ENCODE measurements at regions not wholly inside any gene's neighbourhood (a gene's known extent, or its start where the extent isn't known, plus 50 kb on each side); places are given as distances from the start of the nearest gene placed in this dataset.

- TF ChIP-seq NFE2 (CRISPR knock-in tag; IDR thresholded peaks at IDR 0.05) (no peak), ADNP (CRISPR knock-in tag; IDR thresholded peaks at IDR 0.05) (no peak), SMAD9 (CRISPR knock-in tag; IDR thresholded peaks at IDR 0.05) (no peak), PITX1 (CRISPR knock-in tag; IDR thresholded peaks at IDR 0.05) (no peak)
These were observed 666.7 kb upstream of the CDH18 start (continued) for GRCh38 chr5:20654746-20655145.

- TF ChIP-seq MBNL3 (CRISPR knock-in tag; conservative IDR thresholded peaks at IDR 0.05) (no peak), CTCF (CRISPR knock-in tag; IDR thresholded peaks at IDR 0.05) (no peak)
- no peak for DNase-seq (ENCODE audit: low spot score)
These were observed 666.0 kb upstream of the CDH18 start for GRCh38 chr5:20654033-20654432.

GRCh38 chr5:20649966-20650365 lies 662.0 kb upstream of the CDH18 start:
- Histone ChIP-seq H3K9me3 (ENCODE audit: low read length) (peaks cover 25% of the 10 kb centered on the region), H3K4me2 (ENCODE audit: low read depth, low read length) (no peak overlapping the region), H4K20me1 (ENCODE audit: insufficient read depth, low read length) (no peaks in the 10 kb centered on the region), H3K27me3 (ENCODE audit: control insufficient read depth in 1 of 2, insufficient read depth in 2 of 2, low read length in 2 of 2) (no peaks in the 10 kb centered on the region), H3K27ac (ENCODE audit: extremely low read length, insufficient read depth, low read length) (no peak overlapping the region), H3K79me2 (ENCODE audit: insufficient read depth, low read length) (no peaks in the 10 kb centered on the region), H3K9ac (ENCODE audit: insufficient read depth, low read depth, low read length) (no peak overlapping the region), H3K4me1 (ENCODE audit: insufficient read depth, low read length) (no peaks in the 10 kb centered on the region), H2AFZ (ENCODE audit: low read length) (no peak overlapping the region), H3K36me3 (replicated peaks in 1 of 2; ENCODE audit: control insufficient read depth in 1 of 2, insufficient read depth in 2 of 2, low read length in 2 of 2) (no peaks in the 10 kb centered on the region), H3K4me3 (replicated peaks in 1 of 3; ENCODE audit: insufficient read depth in 1 of 3, low read depth in 2 of 3, low read length in 3 of 3) (no peak overlapping the region)
- 0% methylated on average over 1 of the region's 1 CpG for WGBS (ENCODE audit: low lambda C conversion rate)
- ATAC-seq (no peak), DNase-seq (ENCODE audit: low spot score) (no peak), FAIRE-seq (no peak)
- in situ Hi-C loops (cut with HindIII; ENCODE audit: extremely low pct_ligation_motif_present, low pct_unique_long_range_greater_than_20kb) = no loop called here
- BruUV-seq (replicated peaks) = no TSS peak
- no peak for TF ChIP-seq ZNF547 (CRISPR knock-in tag; IDR thresholded peaks at IDR 0.05)
- POLR2A ChIA-PET = no interaction called here
- intact Hi-C loops (cut with micrococcal nuclease; ENCODE audit: unreplicated experiment) = no loop called here
- CTCF ChIA-PET (ENCODE audit: low intra/inter-chr PET ratio, low total read pairs) = no interaction called here

More at GRCh38 chr5:20654033-20654432, 666.0 kb upstream of the CDH18 start:
- ATAC-seq = no peak
- H3K36me3 ChIP-seq (replicated peaks in 1 of 2; ENCODE audit: control insufficient read depth in 1 of 2, insufficient read depth in 2 of 2, low read length in 2 of 2) = no peaks in the 10 kb centered on the region
- no peak overlapping the region for H2AFZ ChIP-seq (ENCODE audit: low read length)
- no peaks in the 10 kb centered on the region for H3K4me1 ChIP-seq (ENCODE audit: insufficient read depth, low read length)
- WGBS (ENCODE audit: low lambda C conversion rate) = 1% methylated on average over 2 of the region's 2 CpGs
- no peak overlapping the region for H3K4me3 ChIP-seq (replicated peaks in 1 of 3; ENCODE audit: insufficient read depth in 1 of 3, low read depth in 2 of 3, low read length in 3 of 3)
- no peak for FAIRE-seq
- ChIA-PET POLR2A (no interaction called here), CTCF (ENCODE audit: low intra/inter-chr PET ratio, low total read pairs) (no interaction called here)
- H3K4me2 ChIP-seq (ENCODE audit: low read depth, low read length) = no peak overlapping the region
- in situ Hi-C loops (cut with HindIII; ENCODE audit: extremely low pct_ligation_motif_present, low pct_unique_long_range_greater_than_20kb) = no loop called here
- intact Hi-C loops (cut with micrococcal nuclease; ENCODE audit: unreplicated experiment) = no loop called here
- H4K20me1 ChIP-seq (ENCODE audit: insufficient read depth, low read length) = no peaks in the 10 kb centered on the region
- no peak overlapping the region for H3K27ac ChIP-seq (ENCODE audit: extremely low read length, insufficient read depth, low read length)
- no peaks in the 10 kb centered on the region for H3K79me2 ChIP-seq (ENCODE audit: insufficient read depth, low read length)
- H3K9ac ChIP-seq (ENCODE audit: insufficient read depth, low read depth, low read length) = no peak overlapping the region
- H3K27me3 ChIP-seq (ENCODE audit: control insufficient read depth in 1 of 2, insufficient read depth in 2 of 2, low read length in 2 of 2) = no peaks in the 10 kb centered on the region
- BruUV-seq (replicated peaks) = no TSS peak
- peaks cover 12% of the 10 kb centered on the region; the same call in 1 of the 2 replicates for H3K9me3 ChIP-seq (ENCODE audit: low read length)
